ENCODE measurements at regions not wholly inside any gene's neighbourhood (a gene's known extent, or its start where the extent isn't known, plus 50 kb on each side); places are given as distances from the start of the nearest gene placed in this dataset.

GRCh38 chr4:106707776-106708463, 328.2 kb downstream of the DKK2 start:
- Histone ChIP-seq H3K36me3 (ENCODE audit: insufficient read depth, low read length) (no peaks in the 10 kb centered on the region), H3K4me3 (no peak overlapping the region), H3K9me3 (ENCODE audit: low read depth, low read length) (no peaks in the 10 kb centered on the region), H3K27ac (no peak overlapping the region), H3K9ac (ENCODE audit: insufficient read length) (no peak overlapping the region)
- DNase-seq (ENCODE audit: low read depth, low spot score) = no peak
- no peak for TF ChIP-seq POLR2AphosphoS5 (IDR thresholded peaks at IDR 0.05; ENCODE audit: borderline replicate concordance, low read depth, low read length)
- TF ChIP-seq FOXP2 (optimal IDR thresholded peaks at IDR 0.05; ENCODE audit: control extremely low read depth, extremely low read length, insufficient read depth) = no peak
- TF ChIP-seq EZH2 (IDR thresholded peaks at IDR 0.05) = no peak

GRCh38 chr4:106704253-106704870, 331.8 kb downstream of the DKK2 start:
- H3K27ac ChIP-seq = no peak overlapping the region
- no peak overlapping the region for H3K4me3 ChIP-seq
- no peaks in the 10 kb centered on the region for H3K9me3 ChIP-seq (ENCODE audit: low read depth, low read length)
- TF ChIP-seq EZH2 (IDR thresholded peaks at IDR 0.05) = no peak
- TF ChIP-seq POLR2AphosphoS5 (IDR thresholded peaks at IDR 0.05; ENCODE audit: borderline replicate concordance, low read depth, low read length) = no peak
- no peak for TF ChIP-seq FOXP2 (optimal IDR thresholded peaks at IDR 0.05; ENCODE audit: control extremely low read depth, extremely low read length, insufficient read depth)
- no peaks in the 10 kb centered on the region for H3K36me3 ChIP-seq (ENCODE audit: insufficient read depth, low read length)
- H3K9ac ChIP-seq (ENCODE audit: insufficient read length) = no peak overlapping the region
- no peak for DNase-seq (ENCODE audit: low read depth, low spot score)

- H3K4me3 ChIP-seq = no peak overlapping the region
- H3K27ac ChIP-seq = no peak overlapping the region
- no peak for TF ChIP-seq POLR2AphosphoS5 (IDR thresholded peaks at IDR 0.05; ENCODE audit: borderline replicate concordance, low read depth, low read length)
- no peak for TF ChIP-seq EZH2 (IDR thresholded peaks at IDR 0.05)
- no peak overlapping the region for H3K9ac ChIP-seq (ENCODE audit: insufficient read length)
- DNase-seq (ENCODE audit: low read depth, low spot score) = no peak
- no peaks in the 10 kb centered on the region for H3K9me3 ChIP-seq (ENCODE audit: low read depth, low read length)
- H3K36me3 ChIP-seq (ENCODE audit: insufficient read depth, low read length) = no peaks in the 10 kb centered on the region
Measured at GRCh38 chr4:106700321-106700720, 331.7 kb upstream of the GIMD1 start.

- no peak overlapping the region for H3K9ac ChIP-seq (ENCODE audit: insufficient read length)
- no peaks in the 10 kb centered on the region for H3K9me3 ChIP-seq (ENCODE audit: low read depth, low read length)
- no peak for TF ChIP-seq FOXP2 (optimal IDR thresholded peaks at IDR 0.05; ENCODE audit: control extremely low read depth, extremely low read length, insufficient read depth)
- TF ChIP-seq POLR2AphosphoS5 (IDR thresholded peaks at IDR 0.05; ENCODE audit: borderline replicate concordance, low read depth, low read length) = no peak
- no peak for TF ChIP-seq EZH2 (IDR thresholded peaks at IDR 0.05)
- no peak overlapping the region for H3K27ac ChIP-seq
- H3K36me3 ChIP-seq (ENCODE audit: insufficient read depth, low read length) = no peaks in the 10 kb centered on the region
- DNase-seq (ENCODE audit: low read depth, low spot score) = no peak
- no peak overlapping the region for H3K4me3 ChIP-seq
Measured at GRCh38 chr4:106698621-106699195, 330.1 kb upstream of the GIMD1 start.

GRCh38 chr4:106695501-106696262, 327.1 kb upstream of the GIMD1 start:
- DNase-seq (ENCODE audit: low read depth, low spot score) = peak; percentile 20
- no peak overlapping the region for H3K9ac ChIP-seq (ENCODE audit: insufficient read length)
- no peak overlapping the region for H3K27ac ChIP-seq
- H3K9me3 ChIP-seq (ENCODE audit: low read depth, low read length) = no peaks in the 10 kb centered on the region
- no peak for TF ChIP-seq EZH2 (IDR thresholded peaks at IDR 0.05)
- TF ChIP-seq POLR2AphosphoS5 (IDR thresholded peaks at IDR 0.05; ENCODE audit: borderline replicate concordance, low read depth, low read length) = no peak
- no peak for TF ChIP-seq FOXP2 (optimal IDR thresholded peaks at IDR 0.05; ENCODE audit: control extremely low read depth, extremely low read length, insufficient read depth)
- no peak overlapping the region for H3K4me3 ChIP-seq
- H3K36me3 ChIP-seq (ENCODE audit: insufficient read depth, low read length) = no peaks in the 10 kb centered on the region

GRCh38 chr4:106694232-106694631, 325.7 kb upstream of the GIMD1 start:
- Histone ChIP-seq H3K9me3 (ENCODE audit: low read depth, low read length) (no peaks in the 10 kb centered on the region), H3K4me3 (no peak overlapping the region), H3K9ac (ENCODE audit: insufficient read length) (no peak overlapping the region), H3K27ac (no peak overlapping the region), H3K36me3 (ENCODE audit: insufficient read depth, low read length) (no peaks in the 10 kb centered on the region)
- no peak for TF ChIP-seq EZH2 (IDR thresholded peaks at IDR 0.05)
- no peak for TF ChIP-seq FOXP2 (optimal IDR thresholded peaks at IDR 0.05; ENCODE audit: control extremely low read depth, extremely low read length, insufficient read depth)
- no peak for TF ChIP-seq POLR2AphosphoS5 (IDR thresholded peaks at IDR 0.05; ENCODE audit: borderline replicate concordance, low read depth, low read length)
- DNase-seq (ENCODE audit: low read depth, low spot score) = no peak

GRCh38 chr4:106691749-106692148, 323.2 kb upstream of the GIMD1 start:
- TF ChIP-seq EZH2 (IDR thresholded peaks at IDR 0.05) = no peak
- TF ChIP-seq FOXP2 (optimal IDR thresholded peaks at IDR 0.05; ENCODE audit: control extremely low read depth, extremely low read length, insufficient read depth) = no peak
- no peak for TF ChIP-seq POLR2AphosphoS5 (IDR thresholded peaks at IDR 0.05; ENCODE audit: borderline replicate concordance, low read depth, low read length)
- H3K4me3 ChIP-seq = no peak overlapping the region
- DNase-seq (ENCODE audit: low read depth, low spot score) = no peak
- H3K27ac ChIP-seq = no peak overlapping the region
- H3K9ac ChIP-seq (ENCODE audit: insufficient read length) = no peak overlapping the region
- no peaks in the 10 kb centered on the region for H3K9me3 ChIP-seq (ENCODE audit: low read depth, low read length)
- H3K36me3 ChIP-seq (ENCODE audit: insufficient read depth, low read length) = no peaks in the 10 kb centered on the region

GRCh38 chr4:106690487-106690886, 321.9 kb upstream of the GIMD1 start:
- Histone ChIP-seq H3K9me3 (ENCODE audit: low read depth, low read length) (no peaks in the 10 kb centered on the region), H3K9ac (ENCODE audit: insufficient read length) (no peak overlapping the region), H3K4me3 (no peak overlapping the region), H3K27ac (no peak overlapping the region), H3K36me3 (ENCODE audit: insufficient read depth, low read length) (no peaks in the 10 kb centered on the region)
- no peak for DNase-seq (ENCODE audit: low read depth, low spot score)
- TF ChIP-seq EZH2 (IDR thresholded peaks at IDR 0.05) (no peak), FOXP2 (optimal IDR thresholded peaks at IDR 0.05; ENCODE audit: control extremely low read depth, extremely low read length, insufficient read depth) (no peak), POLR2AphosphoS5 (IDR thresholded peaks at IDR 0.05; ENCODE audit: borderline replicate concordance, low read depth, low read length) (no peak)

All from SK-N-MC (cell line).